ENCODE measurements at regions not wholly inside any gene's neighbourhood (a gene's known extent, or its start where the extent isn't known, plus 50 kb on each side); places are given as distances from the start of the nearest gene placed in this dataset.

DNA sequence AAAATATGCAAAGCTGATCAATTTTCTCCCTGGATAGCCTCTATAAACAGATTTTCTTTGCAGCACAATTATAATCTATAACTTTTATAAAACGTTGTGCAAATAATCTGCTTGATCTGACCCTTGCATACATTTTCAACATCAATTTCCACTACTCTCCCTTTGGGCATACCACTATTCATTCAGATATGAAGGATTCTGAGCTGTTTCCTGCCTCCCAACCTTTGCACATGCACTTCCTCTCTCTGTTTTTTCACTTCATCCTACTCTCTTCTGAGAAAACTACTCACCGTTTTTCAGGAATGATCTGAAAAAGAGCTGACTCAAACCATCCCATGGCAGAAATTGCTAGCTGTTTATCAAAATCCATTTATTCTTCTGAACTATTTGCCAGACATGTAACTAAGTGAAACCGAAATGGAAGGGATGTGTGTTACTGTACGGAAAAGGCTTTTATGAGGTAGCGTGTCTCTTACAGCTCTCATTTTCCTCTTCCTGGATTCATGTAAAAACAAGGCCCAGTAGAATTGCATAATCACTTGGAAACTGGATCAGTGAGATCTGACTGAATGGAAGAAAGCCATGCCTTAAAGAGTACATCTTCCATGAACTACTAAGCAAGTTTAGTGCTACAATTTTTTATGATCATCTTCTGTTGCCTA, 1447.3 kb upstream of the MIR17HG start:
- DNase-seq (ENCODE audit: low read depth), result no peak

DNA sequence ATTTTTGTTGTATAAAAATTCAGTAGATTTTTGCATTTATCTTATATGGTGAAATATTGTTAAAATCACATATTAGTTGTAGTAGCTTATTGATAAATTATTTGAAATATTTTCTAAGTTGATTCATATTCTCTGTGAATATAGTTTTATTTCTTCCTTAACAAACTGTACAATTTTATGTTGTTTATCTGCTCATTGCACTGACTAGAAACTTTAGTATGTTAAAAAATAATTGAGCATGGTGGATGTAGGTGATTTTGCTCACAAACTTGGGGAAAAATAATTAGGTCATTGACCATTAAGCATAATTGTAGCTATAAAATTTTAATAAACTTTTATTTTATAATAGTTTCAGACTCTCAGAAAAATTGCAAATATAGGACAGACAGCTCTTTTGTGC, 1445.3 kb upstream of the MIR17HG start:
- no peak for DNase-seq (ENCODE audit: low read depth)

DNA sequence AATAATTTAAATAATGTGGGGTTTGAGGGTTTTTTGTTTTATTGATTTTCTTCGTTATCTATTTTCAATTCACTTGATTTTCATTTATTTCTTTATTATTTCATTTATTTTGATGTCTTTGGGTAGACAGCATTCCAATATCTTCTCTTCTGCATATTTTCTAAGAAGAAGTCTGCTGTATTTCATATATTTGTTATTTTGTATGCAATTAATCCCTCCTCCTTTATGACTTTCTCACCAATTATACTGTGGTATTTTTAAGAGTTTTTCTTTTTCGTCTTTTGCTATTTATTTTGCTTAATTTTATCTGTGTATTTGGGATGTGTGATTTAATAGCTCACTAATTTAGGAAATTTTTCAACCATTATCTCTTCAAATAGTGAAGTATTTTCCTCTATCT, 1444.4 kb upstream of the MIR17HG start:
- DNase-seq (ENCODE audit: low read depth), result no peak

- DNase-seq (ENCODE audit: low read depth), result no peak
These were observed 1437.3 kb upstream of the MIR17HG start for GRCh38 chr13:89910166-89910565.

GRCh38 chr13:89916551-89916950, 1430.9 kb upstream of the MIR17HG start:
- no peak for DNase-seq (ENCODE audit: low read depth)

- DNase-seq (ENCODE audit: low read depth), result peak; percentile 99
These were observed 1427.0 kb upstream of the MIR17HG start for GRCh38 chr13:89920461-89920860.

GRCh38 chr13:89923052-89923451, 1424.4 kb upstream of the MIR17HG start:
- DNase-seq (ENCODE audit: low read depth), result no peak

DNA sequence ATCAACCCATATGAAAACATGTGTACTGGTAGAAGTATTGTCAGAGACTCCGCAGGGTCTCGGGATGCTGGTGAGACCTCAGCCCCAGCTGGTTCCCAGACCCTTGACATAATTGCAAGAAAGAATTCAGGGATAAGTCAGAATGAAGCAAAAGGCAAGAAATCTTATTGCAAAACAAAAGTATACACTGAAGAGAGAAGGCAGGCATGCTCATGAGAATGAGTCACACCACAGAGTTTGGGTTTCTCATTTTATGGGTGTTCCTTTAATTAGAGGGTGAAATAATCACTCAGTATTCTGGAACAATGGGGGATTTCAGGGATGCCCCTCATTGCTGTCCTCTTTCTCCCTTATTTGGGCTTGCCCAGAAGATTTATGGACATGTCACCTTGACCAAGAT, 1423.8 kb upstream of the MIR17HG start:
- no peak for DNase-seq (ENCODE audit: low read depth)

DNA sequence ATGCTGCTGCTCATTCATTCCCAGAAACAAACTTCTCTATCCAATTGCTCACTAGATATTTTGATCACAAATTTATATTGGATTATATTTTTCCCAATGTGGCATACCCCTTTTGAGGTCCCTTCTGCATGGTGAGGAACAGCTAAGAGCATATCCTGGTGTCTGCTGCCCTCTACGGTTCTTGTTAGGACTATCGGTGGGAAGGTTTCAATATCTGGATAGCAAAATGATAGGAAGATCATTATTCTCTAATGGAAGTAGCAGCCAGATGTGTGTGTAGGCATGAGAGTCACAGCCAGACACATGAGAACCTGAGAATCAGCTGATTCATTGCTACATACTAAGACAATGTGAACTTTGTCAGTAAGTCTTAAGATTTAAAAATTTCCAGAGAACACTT, 1422.4 kb upstream of the MIR17HG start:
- peak; percentile 24 for DNase-seq (ENCODE audit: low read depth)

DNA sequence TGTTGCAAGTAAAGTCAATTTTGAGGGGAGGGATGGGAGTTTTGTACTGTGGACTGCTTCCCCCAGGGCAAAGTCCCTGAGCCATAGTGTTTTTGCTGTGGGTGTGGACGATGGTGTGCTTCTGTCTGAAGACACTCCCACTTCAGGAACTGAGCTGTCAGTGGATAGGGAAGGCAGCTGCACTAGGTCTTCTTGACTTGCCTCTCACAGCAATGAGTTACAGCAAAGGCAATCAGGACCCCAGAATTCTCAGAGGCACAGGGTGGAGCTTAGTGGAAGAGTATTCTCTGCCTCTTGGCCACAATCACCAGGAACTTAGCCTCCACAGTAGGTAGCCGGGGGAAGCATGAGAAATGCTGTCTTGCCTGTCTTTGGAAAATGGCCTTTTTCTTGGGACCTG, 1416.6 kb upstream of the MIR17HG start:
- no peak for DNase-seq (ENCODE audit: low read depth)

- DNase-seq (ENCODE audit: low read depth), result no peak
These were observed 1414.6 kb upstream of the MIR17HG start for GRCh38 chr13:89932902-89933301.

DNA sequence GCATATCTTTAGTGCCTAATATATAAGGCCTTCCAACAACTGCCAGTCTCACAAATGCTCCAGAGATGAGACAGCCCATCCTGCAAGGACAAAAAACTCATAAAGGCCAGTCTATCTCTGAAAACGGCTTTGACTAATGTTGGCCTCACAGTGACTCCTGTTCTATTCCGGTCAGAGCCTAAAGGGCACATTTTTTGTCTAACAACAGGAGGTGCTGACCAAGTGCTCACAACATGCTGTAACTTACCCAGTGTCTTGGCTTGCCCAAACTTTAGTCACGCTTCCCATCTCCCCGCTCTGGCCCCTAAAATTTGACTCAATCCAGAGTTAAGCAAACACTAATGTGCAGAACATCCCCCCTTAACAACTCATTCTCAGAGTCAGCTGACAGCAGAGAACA, 1411.2 kb upstream of the MIR17HG start:
- DNase-seq (ENCODE audit: low read depth), result no peak

GRCh38 chr13:89937420-89937819, 1410.1 kb upstream of the MIR17HG start:
- no peak for DNase-seq (ENCODE audit: low read depth)

DNA sequence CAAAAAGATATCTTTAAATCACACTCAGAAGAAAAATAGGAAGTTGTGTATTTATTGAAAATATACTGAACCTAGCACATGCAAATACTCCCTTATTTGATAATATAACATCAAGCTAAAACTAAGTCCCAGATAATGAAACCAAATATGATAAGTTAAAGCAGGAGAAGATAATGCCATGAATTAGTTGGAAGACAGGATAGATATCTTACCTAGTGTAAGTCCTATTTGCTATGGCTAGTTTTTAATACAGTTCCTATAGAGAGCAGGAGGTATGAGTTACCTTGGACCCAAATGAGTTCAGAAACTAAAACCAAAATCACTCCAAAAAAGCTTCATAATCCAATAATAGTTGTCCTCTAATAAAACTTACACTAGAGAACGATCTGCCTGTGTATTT, 1407.1 kb upstream of the MIR17HG start:
- DNase-seq (ENCODE audit: low read depth), result no peak

GRCh38 chr13:89943139-89943538, 1404.3 kb upstream of the MIR17HG start:
- no peak for DNase-seq (ENCODE audit: low read depth)

GRCh38 chr13:89950225-89950624, 1397.3 kb upstream of the MIR17HG start:
- DNase-seq (ENCODE audit: low read depth), result no peak

DNA sequence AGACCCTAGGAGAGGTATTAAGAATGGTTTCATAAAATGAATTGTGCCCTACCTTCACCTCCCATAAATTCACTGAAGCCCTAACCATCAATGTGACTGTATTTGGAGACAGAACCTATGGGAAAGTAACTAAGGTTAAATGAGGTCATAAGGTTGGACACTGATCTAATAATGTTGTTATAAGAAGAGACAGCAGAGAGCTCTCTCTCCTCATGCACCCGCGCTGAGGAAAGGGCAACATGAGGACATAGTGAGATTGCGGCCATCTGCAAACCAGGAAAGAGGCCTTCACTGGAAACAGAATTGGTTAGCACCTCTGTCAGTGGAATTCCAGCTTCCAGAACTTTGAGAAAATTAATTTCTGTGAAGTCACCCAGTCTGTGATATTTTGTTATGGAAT, 1396.1 kb upstream of the MIR17HG start:
- no peak for DNase-seq (ENCODE audit: low read depth)

GRCh38 chr13:89953581-89953980, 1393.9 kb upstream of the MIR17HG start:
- DNase-seq (ENCODE audit: low read depth), result no peak

DNA sequence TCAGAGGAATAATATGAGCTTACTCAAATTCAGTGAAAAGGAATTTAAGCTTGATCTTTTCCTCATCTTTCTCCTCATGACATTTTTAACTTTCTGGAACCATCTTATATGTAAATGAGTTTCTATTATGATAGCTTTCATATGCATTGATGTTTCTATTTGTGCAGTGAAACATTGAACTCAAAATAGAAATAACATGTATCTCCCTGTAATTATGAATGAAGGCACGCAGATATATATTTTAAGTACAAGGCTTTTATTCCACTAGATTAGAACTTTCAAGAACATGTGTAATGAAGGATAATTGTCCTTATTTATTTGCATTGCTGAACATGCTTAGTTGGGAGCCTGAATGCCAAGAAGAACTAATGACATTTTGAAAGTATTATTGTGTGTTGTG, 1391.7 kb upstream of the MIR17HG start:
- no peak for DNase-seq (ENCODE audit: low read depth)

GRCh38 chr13:89959074-89959473, 1388.4 kb upstream of the MIR17HG start:
- DNase-seq (ENCODE audit: low read depth), result no peak

GRCh38 chr13:89965252-89965651, 1382.2 kb upstream of the MIR17HG start:
- no peak for DNase-seq (ENCODE audit: low read depth)

DNA sequence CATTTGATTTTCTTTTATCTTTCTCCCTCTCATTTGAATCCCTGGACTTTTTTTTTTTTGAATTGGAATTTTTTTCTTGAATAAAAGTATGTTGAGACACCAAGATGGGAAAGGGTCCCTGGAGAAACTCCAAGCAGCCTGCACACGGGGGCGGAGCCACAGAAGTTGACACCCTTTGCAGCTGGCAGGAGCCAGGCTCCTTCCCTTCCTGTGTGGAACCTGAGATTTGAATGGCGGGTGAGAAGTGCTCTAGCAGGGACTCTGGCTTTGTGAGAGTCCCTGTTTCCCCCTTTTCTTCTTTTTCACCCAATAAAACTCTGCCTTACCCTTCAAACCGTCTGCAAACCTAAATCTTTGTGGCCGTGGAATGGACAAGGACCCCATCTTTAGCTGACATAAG, 1381.0 kb upstream of the MIR17HG start:
- DNase-seq (ENCODE audit: low read depth), result no peak

GRCh38 chr13:89967701-89968100, 1379.8 kb upstream of the MIR17HG start:
- DNase-seq (ENCODE audit: low read depth), result no peak

- DNase-seq (ENCODE audit: low read depth), result no peak
These were observed 1379.0 kb upstream of the MIR17HG start for GRCh38 chr13:89968470-89968869.

DNA sequence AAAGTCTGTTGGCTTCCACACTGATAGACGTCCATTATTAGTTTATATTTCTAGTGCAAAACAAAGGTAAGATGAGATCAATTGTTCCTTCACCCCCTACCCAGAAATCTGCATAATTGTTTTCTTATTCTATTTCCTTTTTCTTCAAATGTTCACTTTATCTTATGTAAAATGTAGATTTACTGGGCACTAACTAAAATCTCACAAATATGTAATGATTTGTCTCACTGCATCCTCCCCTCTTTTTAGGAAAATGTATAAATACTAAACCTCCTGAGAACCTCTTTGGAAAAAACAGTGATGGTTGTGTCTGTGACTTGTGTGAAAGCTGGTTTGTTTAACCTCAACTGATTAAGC, 1377.2 kb upstream of the MIR17HG start:
- DNase-seq (ENCODE audit: low read depth), result no peak

Measured in CMK (cell line).